H9 (cell line): ENCODE measurements at regions not wholly inside any gene's neighbourhood (a gene's known extent, or its start where the extent isn't known, plus 50 kb on each side); places are given as distances from the start of the nearest gene placed in this dataset.

Source experiments
- DNase-seq: peaks from one replicate; pipeline ENCODE4 v3.0.0-alpha.2; 2017
- H2AFZ ChIP-seq: one replicate; pipeline ENCODE4 v1.6.1; 2013; ENCODE audit warnings: mild to moderate bottlenecking, low read length, control low read depth, moderate library complexity
- H2AK5ac ChIP-seq: 2 replicates; pipeline ENCODE4 v1.6.1; 2013; ENCODE audit warnings: low read length, control low read depth, mixed read lengths; ENCODE audit not compliant: insufficient read length
- H2BK120ac ChIP-seq: one replicate; pipeline ENCODE4 v1.6.1; 2013; ENCODE audit warnings: low read depth, mild to moderate bottlenecking, low read length, control low read depth, inconsistent platforms; ENCODE audit not compliant: poor library complexity, severe bottlenecking
- H2BK12ac ChIP-seq: 2 replicates; pipeline ENCODE4 v1.6.1; 2013; ENCODE audit warnings: low read length, control low read depth, mixed read lengths, low read depth; ENCODE audit not compliant: insufficient read length
- H2BK15ac ChIP-seq: 2 replicates; pipeline ENCODE4 v1.6.1; 2013; ENCODE audit warnings: low read depth, low read length, control low read depth
- H2BK20ac ChIP-seq: one replicate; pipeline ENCODE4 v1.6.1; 2013; ENCODE audit warnings: low read depth, mild to moderate bottlenecking, low read length, control low read depth, inconsistent platforms; ENCODE audit not compliant: poor library complexity, severe bottlenecking
- H2BK5ac ChIP-seq: 2 replicates; pipeline ENCODE4 v1.6.1; 2013; ENCODE audit warnings: low read length, control low read depth, mixed read lengths; ENCODE audit not compliant: insufficient read length
- H3K14ac ChIP-seq: 2 replicates; pipeline ENCODE4 v1.6.1; 2013; ENCODE audit warnings: low read length, control low read depth; ENCODE audit not compliant: insufficient read depth
- H3K18ac ChIP-seq: 2 replicates; pipeline ENCODE4 v1.6.1; 2013; ENCODE audit warnings: low read depth, mild to moderate bottlenecking, mixed read lengths, low read length, control low read depth; ENCODE audit not compliant: insufficient read length
- H3K23ac ChIP-seq: 2 replicates; pipeline ENCODE4 v1.6.1; 2013; ENCODE audit warnings: low read length, control low read depth, mixed read lengths, low read depth; ENCODE audit not compliant: insufficient read length
- H3K23me2 ChIP-seq: 2 replicates; pipeline ENCODE4 v1.6.1; 2013; ENCODE audit warnings: low read depth, mild to moderate bottlenecking, mixed read lengths, low read length, control low read depth; ENCODE audit not compliant: insufficient read length, poor library complexity, severe bottlenecking
- H3K27ac ChIP-seq: 2 replicates; pipeline ENCODE4 v1.5.1; 2013; ENCODE audit warnings: low read length, control low read depth, mixed read lengths, low read depth; ENCODE audit not compliant: insufficient read length
- H3K27me3 ChIP-seq: 2 replicates; pipeline ENCODE4 v1.6.1; 2013; ENCODE audit warnings: low read length, control low read depth, inconsistent platforms; ENCODE audit not compliant: insufficient read depth
- H3K4ac ChIP-seq: 2 replicates; pipeline ENCODE4 v1.6.1; 2013; ENCODE audit warnings: low read depth, mild to moderate bottlenecking, control low read depth, inconsistent platforms, low read length, moderate library complexity
- H3K4me1 ChIP-seq: 2 replicates; pipeline ENCODE4 v1.6.1; 2013; ENCODE audit warnings: low read length, control low read depth, inconsistent platforms; ENCODE audit not compliant: insufficient read depth
- H3K4me2 ChIP-seq: 2 replicates; pipeline ENCODE4 v1.6.1; 2013; ENCODE audit warnings: low read length, control low read depth, mixed read lengths; ENCODE audit not compliant: insufficient read length, insufficient read depth
- H3K56ac ChIP-seq: 2 replicates; pipeline ENCODE4 v1.6.1; 2013; ENCODE audit warnings: low read depth, mild to moderate bottlenecking, mixed read lengths, low read length, control low read depth; ENCODE audit not compliant: insufficient read length
- H3K79me1 ChIP-seq: 2 replicates; pipeline ENCODE4 v1.6.1; 2013; ENCODE audit warnings: low read depth, mild to moderate bottlenecking, moderate library complexity, low read length, control low read depth, inconsistent platforms; ENCODE audit not compliant: insufficient read depth, poor library complexity, severe bottlenecking
- H3K79me2 ChIP-seq: 2 replicates; pipeline ENCODE4 v1.6.1; 2013; ENCODE audit warnings: low read length, control low read depth, inconsistent platforms; ENCODE audit not compliant: insufficient read depth
- H3K9ac ChIP-seq: 2 replicates; pipeline ENCODE4 v1.6.1; 2013; ENCODE audit warnings: low read length, control low read depth, mixed read lengths; ENCODE audit not compliant: insufficient read length; ENCODE audit errors: extremely low read depth
- H3K9me3 ChIP-seq: one replicate; pipeline ENCODE4 v1.6.1; 2013; ENCODE audit warnings: low read depth, low read length, inconsistent platforms; ENCODE audit not compliant: control insufficient read depth
- H3T11ph ChIP-seq: one replicate; pipeline ENCODE4 v1.6.1; 2013; ENCODE audit warnings: mild to moderate bottlenecking, low read length, control low read depth, inconsistent platforms
- H4K20me1 ChIP-seq: one replicate; pipeline ENCODE4 v1.6.1; 2013; ENCODE audit not compliant: control insufficient read depth, insufficient read length, insufficient read depth
- H4K5ac ChIP-seq: 2 replicates; pipeline ENCODE4 v1.6.1; 2013; ENCODE audit warnings: low read depth, mild to moderate bottlenecking, mixed read lengths, low read length, control low read depth; ENCODE audit not compliant: insufficient read length
- H4K8ac ChIP-seq: replicated peaks from 2 replicates; pipeline ENCODE4 v1.6.1; 2013; ENCODE audit warnings: low read length, control low read depth, mixed read lengths, low read depth; ENCODE audit not compliant: insufficient read length
- H4K91ac ChIP-seq: 2 replicates; pipeline ENCODE4 v1.6.1; 2013; ENCODE audit warnings: low read depth, mild to moderate bottlenecking, moderate library complexity, mixed read lengths, low read length, control low read depth; ENCODE audit not compliant: insufficient read length
- H3K27ac Mint-ChIP-seq, 3 experiments: 2 replicates in 2 of 3; 3 replicates in 1 of 3; pipeline ENCODE4 v1.8.0; 2020 to 2021; ENCODE audit warnings: mixed read lengths in 3 of 3, mild to moderate bottlenecking in 1 of 3, moderate library complexity in 1 of 3
- H3K27me3 Mint-ChIP-seq: 2 replicates; pipeline ENCODE4 v1.8.0; 2021; ENCODE audit warnings: low read depth, mild to moderate bottlenecking, moderate library complexity, mixed read lengths
- H3K36me3 Mint-ChIP-seq, 3 experiments: 2 replicates in 2 of 3; 3 replicates in 1 of 3; pipeline ENCODE4 v1.8.0; 2020 to 2021; ENCODE audit warnings: low read depth in 3 of 3, mixed read lengths in 3 of 3; ENCODE audit not compliant: insufficient read depth in 1 of 3
- H3K4me1 Mint-ChIP-seq, 2 experiments: 2 replicates each; pipeline ENCODE4 v1.8.0; 2020; ENCODE audit warnings: mixed read lengths in 2 of 2
- H3K4me3 Mint-ChIP-seq, 2 experiments: 2 replicates in 1 of 2; 3 replicates in 1 of 2; pipeline ENCODE4 v1.8.0; 2020 to 2021; ENCODE audit warnings: mild to moderate bottlenecking in 2 of 2, mixed read lengths in 2 of 2, moderate library complexity in 1 of 2
- H3K9me3 Mint-ChIP-seq, 2 experiments: 2 replicates in 1 of 2; 3 replicates in 1 of 2; pipeline ENCODE4 v1.8.0; 2020; ENCODE audit warnings: mild to moderate bottlenecking in 2 of 2, mixed read lengths in 2 of 2, moderate library complexity in 1 of 2
- CTCF ChIP-seq: fragments of 200-600 bp; sonication (generic); conservative IDR thresholded peaks from 3 replicates; pipeline ENCODE4 v1.8.0; 2021; ENCODE audit warnings: antibody characterized with exemption, mild to moderate bottlenecking
- WGBS: extraction: QIAGEN DNeasy Blood & Tissue Kit; methylation state at CpG from one replicate; pipeline ENCODE4 v1.1.7; 2013; ENCODE audit warnings: missing lambda C conversion rate, low lambda C conversion rate, mixed read lengths; ENCODE audit not compliant: insufficient read length; ENCODE audit errors: extremely low coverage; 5-methylcytosine and 5-hydroxymethylcytosine counted together

- H3K36me3 Mint-ChIP-seq: no peaks in the 10 kb centered on the region; a peak in 1 of 7 replicates
Observed at GRCh38 chr18:38496222-38496793, 930.7 kb upstream of the CELF4 start.

More at GRCh38 chr18:38496222-38496793, 930.7 kb upstream of the CELF4 start:
- H4K5ac ChIP-seq: no peak overlapping the region
- H2BK15ac ChIP-seq: no peak overlapping the region
- Mint-ChIP-seq H3K27me3 (no peaks in the 10 kb centered on the region), H3K27ac (no peak overlapping the region), H3K4me3 (no peak overlapping the region), H3K9me3 (peaks cover 0 to 2% of the 10 kb centered on the region in 2 experiments; a peak in 1 of 5 replicates), H3K4me1 (no peaks in the 10 kb centered on the region)
- H3K27me3 ChIP-seq: no peaks in the 10 kb centered on the region
- H2BK12ac ChIP-seq: no peak overlapping the region
- no peak overlapping the region for H2BK20ac ChIP-seq
- H3T11ph ChIP-seq: no peak overlapping the region
- H3K4me2 ChIP-seq: no peak overlapping the region
- no peaks in the 10 kb centered on the region for H3K9me3 ChIP-seq
- H3K14ac ChIP-seq: no peak overlapping the region
- H3K4me1 ChIP-seq: no peaks in the 10 kb centered on the region
- H2AFZ ChIP-seq: no peak overlapping the region
- H2BK5ac ChIP-seq: no peak overlapping the region
- H3K4ac ChIP-seq: no peak overlapping the region
- H2AK5ac ChIP-seq: no peak overlapping the region
- no peak overlapping the region for H3K27ac ChIP-seq
- H3K18ac ChIP-seq: no peak overlapping the region
- no peak overlapping the region for H4K8ac ChIP-seq
- no peak overlapping the region for H3K23ac ChIP-seq
- no peak for DNase-seq
- H3K9ac ChIP-seq: no peak overlapping the region
- TF ChIP-seq CTCF: no peak
- H4K20me1 ChIP-seq: no peaks in the 10 kb centered on the region
- H3K79me1 ChIP-seq: no peaks in the 10 kb centered on the region
- WGBS: no CpG with 5 or more reads among the region's 1 CpG
- no peak overlapping the region for H4K91ac ChIP-seq
- no peaks in the 10 kb centered on the region for H3K79me2 ChIP-seq
- H3K56ac ChIP-seq: no peak overlapping the region
- no peaks in the 10 kb centered on the region for H3K23me2 ChIP-seq
- no peak overlapping the region for H2BK120ac ChIP-seq
